ENCODE measurements at regions not wholly inside any gene's neighbourhood (a gene's known extent, or its start where the extent isn't known, plus 50 kb on each side); places are given as distances from the start of the nearest gene placed in this dataset.
"Not testable (repeated sequence)": the region's sequence is repeated elsewhere in the genome, so short reads cannot be mapped to it uniquely, and the experiment has no call there.

DNA sequence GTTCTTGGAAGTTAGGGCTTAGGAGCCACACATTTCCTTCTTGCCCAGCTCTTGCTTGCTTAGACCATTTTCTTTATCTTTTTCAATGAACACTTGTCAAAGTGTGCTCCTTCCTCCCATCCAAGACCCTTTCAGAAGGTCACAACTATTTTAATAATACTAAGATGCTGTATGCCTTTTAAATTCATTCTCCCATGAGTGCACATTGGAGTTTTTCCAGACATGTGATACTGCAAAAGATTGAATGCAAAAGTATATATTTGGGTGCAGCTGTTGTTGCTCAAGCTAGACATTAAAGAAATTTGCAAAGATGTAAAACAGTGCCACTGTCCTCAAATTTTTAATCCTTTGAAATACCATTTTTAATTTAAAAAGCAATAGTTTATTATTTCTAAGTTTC is 69.3 kb upstream of the TNRC6B start:
- ChIA-PET CTCF (no interaction called here), RAD21 (ENCODE audit: low non-redundant PET in 1 of 2, low total read pairs in 2 of 2, uncharacterized antibody in 2 of 2, unreplicated experiment in 2 of 2) (no interaction called here), POLR2A (interaction anchor here (0.5 kb wide), 1 partner anchor 117 kb away, joined by 3 read pairs; no protein-coding TSS in a partner anchor)
- intact Hi-C loops (cut with micrococcal nuclease) = no loop called here
- Histone ChIP-seq H3K9me2 (ENCODE audit: insufficient read depth) (no peaks in the 10 kb centered on the region; the same call in 1 of the 2 replicates), H2AFZ (ENCODE audit: low read depth, low read length, poor library complexity, severe bottlenecking) (no peak overlapping the region), H3K27me3 (ENCODE audit: insufficient read depth, low read length) (no peaks in the 10 kb centered on the region), H3K9me3 (ENCODE audit: control insufficient read depth in 1 of 2, insufficient read depth in 1 of 2, low read depth in 1 of 2, low read length in 2 of 2) (no peaks in the 10 kb centered on the region), H3K9ac (ENCODE audit: low read length) (no peak overlapping the region), H3K27ac (ENCODE audit: low read depth, low read length) (no peak overlapping the region), H4K20me1 (ENCODE audit: insufficient read depth) (no peaks in the 10 kb centered on the region), H3K4me2 (ENCODE audit: low read length) (no peak overlapping the region), H3K4me3 (replicated peaks in 1 of 2; ENCODE audit: low read depth in 1 of 2, low read length in 2 of 2) (no peak overlapping the region), H3K4me1 (ENCODE audit: control insufficient read depth in 1 of 2, insufficient read depth in 2 of 2, low read length in 2 of 2) (no peaks in the 10 kb centered on the region), H3K36me3 (ENCODE audit: control insufficient read depth in 1 of 2, insufficient read depth in 2 of 2, low read length in 2 of 2) (no peaks in the 10 kb centered on the region), H3K79me2 (ENCODE audit: insufficient read depth, low read length) (no peaks in the 10 kb centered on the region)
- ATAC-seq (no peak), DNase-seq (ENCODE audit: low read depth, low spot score) (no peak)
- TF ChIP-seq, protein P1, sequence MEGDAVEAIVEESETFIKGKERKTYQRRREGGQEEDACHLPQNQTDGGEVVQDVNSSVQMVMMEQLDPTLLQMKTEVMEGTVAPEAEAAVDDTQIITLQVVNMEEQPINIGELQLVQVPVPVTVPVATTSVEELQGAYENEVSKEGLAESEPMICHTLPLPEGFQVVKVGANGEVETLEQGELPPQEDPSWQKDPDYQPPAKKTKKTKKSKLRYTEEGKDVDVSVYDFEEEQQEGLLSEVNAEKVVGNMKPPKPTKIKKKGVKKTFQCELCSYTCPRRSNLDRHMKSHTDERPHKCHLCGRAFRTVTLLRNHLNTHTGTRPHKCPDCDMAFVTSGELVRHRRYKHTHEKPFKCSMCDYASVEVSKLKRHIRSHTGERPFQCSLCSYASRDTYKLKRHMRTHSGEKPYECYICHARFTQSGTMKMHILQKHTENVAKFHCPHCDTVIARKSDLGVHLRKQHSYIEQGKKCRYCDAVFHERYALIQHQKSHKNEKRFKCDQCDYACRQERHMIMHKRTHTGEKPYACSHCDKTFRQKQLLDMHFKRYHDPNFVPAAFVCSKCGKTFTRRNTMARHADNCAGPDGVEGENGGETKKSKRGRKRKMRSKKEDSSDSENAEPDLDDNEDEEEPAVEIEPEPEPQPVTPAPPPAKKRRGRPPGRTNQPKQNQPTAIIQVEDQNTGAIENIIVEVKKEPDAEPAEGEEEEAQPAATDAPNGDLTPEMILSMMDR (IDR thresholded peaks at IDR 0.05 in 2 of 3, conservative IDR thresholded peaks at IDR 0.05 in 1 of 3; ENCODE audit: borderline replicate concordance in 1 of 3, insufficient read depth in 1 of 3, low read depth in 2 of 3, low read length in 2 of 3) = no peak
- no peak for TF ChIP-seq FOSL1 (IDR thresholded peaks at IDR 0.05; ENCODE audit: low read depth)
- TF ChIP-seq EGR1 (IDR thresholded peaks at IDR 0.05; ENCODE audit: low read depth) = no peak
- TF ChIP-seq ZNF274 (IDR thresholded peaks at IDR 0.05; ENCODE audit: low read depth, low read length) = no peak
- no peak for TF ChIP-seq EZH2 (IDR thresholded peaks at IDR 0.05)
- no peak for TF ChIP-seq JUND (IDR thresholded peaks at IDR 0.05)
- TF ChIP-seq ZFX (IDR thresholded peaks at IDR 0.05) = no peak
- TF ChIP-seq, protein P2, sequence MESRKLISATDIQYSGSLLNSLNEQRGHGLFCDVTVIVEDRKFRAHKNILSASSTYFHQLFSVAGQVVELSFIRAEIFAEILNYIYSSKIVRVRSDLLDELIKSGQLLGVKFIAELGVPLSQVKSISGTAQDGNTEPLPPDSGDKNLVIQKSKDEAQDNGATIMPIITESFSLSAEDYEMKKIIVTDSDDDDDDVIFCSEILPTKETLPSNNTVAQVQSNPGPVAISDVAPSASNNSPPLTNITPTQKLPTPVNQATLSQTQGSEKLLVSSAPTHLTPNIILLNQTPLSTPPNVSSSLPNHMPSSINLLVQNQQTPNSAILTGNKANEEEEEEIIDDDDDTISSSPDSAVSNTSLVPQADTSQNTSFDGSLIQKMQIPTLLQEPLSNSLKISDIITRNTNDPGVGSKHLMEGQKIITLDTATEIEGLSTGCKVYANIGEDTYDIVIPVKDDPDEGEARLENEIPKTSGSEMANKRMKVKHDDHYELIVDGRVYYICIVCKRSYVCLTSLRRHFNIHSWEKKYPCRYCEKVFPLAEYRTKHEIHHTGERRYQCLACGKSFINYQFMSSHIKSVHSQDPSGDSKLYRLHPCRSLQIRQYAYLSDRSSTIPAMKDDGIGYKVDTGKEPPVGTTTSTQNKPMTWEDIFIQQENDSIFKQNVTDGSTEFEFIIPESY (IDR thresholded peaks at IDR 0.05; ENCODE audit: extremely low read depth, insufficient replicate concordance, low read length) = no peak
- TF ChIP-seq, protein P3, sequence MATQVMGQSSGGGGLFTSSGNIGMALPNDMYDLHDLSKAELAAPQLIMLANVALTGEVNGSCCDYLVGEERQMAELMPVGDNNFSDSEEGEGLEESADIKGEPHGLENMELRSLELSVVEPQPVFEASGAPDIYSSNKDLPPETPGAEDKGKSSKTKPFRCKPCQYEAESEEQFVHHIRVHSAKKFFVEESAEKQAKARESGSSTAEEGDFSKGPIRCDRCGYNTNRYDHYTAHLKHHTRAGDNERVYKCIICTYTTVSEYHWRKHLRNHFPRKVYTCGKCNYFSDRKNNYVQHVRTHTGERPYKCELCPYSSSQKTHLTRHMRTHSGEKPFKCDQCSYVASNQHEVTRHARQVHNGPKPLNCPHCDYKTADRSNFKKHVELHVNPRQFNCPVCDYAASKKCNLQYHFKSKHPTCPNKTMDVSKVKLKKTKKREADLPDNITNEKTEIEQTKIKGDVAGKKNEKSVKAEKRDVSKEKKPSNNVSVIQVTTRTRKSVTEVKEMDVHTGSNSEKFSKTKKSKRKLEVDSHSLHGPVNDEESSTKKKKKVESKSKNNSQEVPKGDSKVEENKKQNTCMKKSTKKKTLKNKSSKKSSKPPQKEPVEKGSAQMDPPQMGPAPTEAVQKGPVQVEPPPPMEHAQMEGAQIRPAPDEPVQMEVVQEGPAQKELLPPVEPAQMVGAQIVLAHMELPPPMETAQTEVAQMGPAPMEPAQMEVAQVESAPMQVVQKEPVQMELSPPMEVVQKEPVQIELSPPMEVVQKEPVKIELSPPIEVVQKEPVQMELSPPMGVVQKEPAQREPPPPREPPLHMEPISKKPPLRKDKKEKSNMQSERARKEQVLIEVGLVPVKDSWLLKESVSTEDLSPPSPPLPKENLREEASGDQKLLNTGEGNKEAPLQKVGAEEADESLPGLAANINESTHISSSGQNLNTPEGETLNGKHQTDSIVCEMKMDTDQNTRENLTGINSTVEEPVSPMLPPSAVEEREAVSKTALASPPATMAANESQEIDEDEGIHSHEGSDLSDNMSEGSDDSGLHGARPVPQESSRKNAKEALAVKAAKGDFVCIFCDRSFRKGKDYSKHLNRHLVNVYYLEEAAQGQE (IDR thresholded peaks at IDR 0.05; ENCODE audit: low read depth) = no peak
- BruUV-seq (replicated peaks) = no TSS peak

DNA sequence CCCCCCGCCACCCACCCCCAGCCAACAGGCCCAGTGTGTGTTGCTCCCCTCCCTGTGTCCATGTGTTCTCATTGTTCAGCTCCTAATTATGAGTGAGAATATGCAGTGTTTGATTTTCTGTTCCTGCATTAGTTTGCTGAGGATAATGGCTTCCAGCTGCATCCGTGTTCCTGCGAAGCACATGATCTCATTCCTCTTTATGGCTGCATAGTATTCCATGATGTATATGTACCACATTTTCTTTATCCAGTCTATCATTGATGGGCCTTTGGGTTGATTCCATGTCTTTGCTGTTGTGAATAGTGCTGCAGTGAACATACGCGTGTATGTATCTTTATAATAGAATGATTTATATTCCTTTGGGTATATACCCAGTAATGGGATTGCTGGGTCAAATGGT is 68.8 kb upstream of the TNRC6B start:
- H3K9me3 ChIP-seq (ENCODE audit: control insufficient read depth in 1 of 2, insufficient read depth in 1 of 2, low read depth in 1 of 2, low read length in 2 of 2); H3K9ac ChIP-seq (ENCODE audit: low read length); H3K9me2 ChIP-seq (ENCODE audit: insufficient read depth); H3K36me3 ChIP-seq (ENCODE audit: control insufficient read depth in 1 of 2, insufficient read depth in 2 of 2, low read length in 2 of 2); H3K4me3 ChIP-seq (replicated peaks in 1 of 2; ENCODE audit: low read depth in 1 of 2, low read length in 2 of 2); H3K27me3 ChIP-seq (ENCODE audit: insufficient read depth, low read length); H3K79me2 ChIP-seq (ENCODE audit: insufficient read depth, low read length); H2AFZ ChIP-seq (ENCODE audit: low read depth, low read length, poor library complexity, severe bottlenecking); H4K20me1 ChIP-seq (ENCODE audit: insufficient read depth); H3K4me2 ChIP-seq (ENCODE audit: low read length); ATAC-seq; H3K4me1 ChIP-seq (ENCODE audit: control insufficient read depth in 1 of 2, insufficient read depth in 2 of 2, low read length in 2 of 2); DNase-seq (ENCODE audit: low read depth, low spot score); intact Hi-C loops (cut with micrococcal nuclease); RAD21 ChIA-PET (ENCODE audit: low non-redundant PET in 1 of 2, low total read pairs in 2 of 2, uncharacterized antibody in 2 of 2, unreplicated experiment in 2 of 2); H3K27ac ChIP-seq (ENCODE audit: low read depth, low read length); POLR2A ChIA-PET; CTCF ChIA-PET; BruUV-seq (replicated peaks): not testable (repeated sequence)
